ENCODE measurements at regions not wholly inside any gene's neighbourhood (a gene's known extent, or its start where the extent isn't known, plus 50 kb on each side); places are given as distances from the start of the nearest gene placed in this dataset.

- TF ChIP-seq CTCF (IDR thresholded peaks at IDR 0.05), result no peak
- TF ChIP-seq POLR2A (IDR thresholded peaks at IDR 0.05), result no peak
Observed at GRCh38 chr2:16094811-16095210, 154.5 kb downstream of the MYCN start.
